Stomach (tissue), 4 donors: ENCODE measurements at regions not wholly inside any gene's neighbourhood (a gene's known extent, or its start where the extent isn't known, plus 50 kb on each side); places are given as distances from the start of the nearest gene placed in this dataset.

Experiments used
- CTCF ChIP-seq, 7 experiments: fragments of 450-650 bp in 4 of 7; fragments of 200-600 bp in 3 of 7; sonication (generic) in 3 of 7; IDR thresholded peaks; one replicate each; pipeline ENCODE4 v1.5.1; 2016 to 2019; ENCODE audit warnings: antibody characterized with exemption in 7 of 7, control low read depth in 2 of 7, mild to moderate bottlenecking in 1 of 7
- EP300 ChIP-seq: sonication (generic); formaldehyde crosslinking; IDR thresholded peaks from one replicate; pipeline ENCODE4 v1.6.1; 2017; ENCODE audit warnings: antibody characterized with exemption
- POLR2A ChIP-seq, 4 donors: fragments of 450-650 bp; IDR thresholded peaks; one replicate each; pipeline ENCODE4 v1.6.1; 2016; ENCODE audit warnings: antibody characterized with exemption in 4 of 4, control low read depth in 2 of 4, mild to moderate bottlenecking in 1 of 4, moderate library complexity in 1 of 4
- POLR2AphosphoS5 ChIP-seq, 3 donors: sonication (generic); formaldehyde crosslinking; IDR thresholded peaks; one replicate each; pipeline ENCODE4 v1.6.1; 2016; ENCODE audit warnings: antibody characterized with exemption in 3 of 3

GRCh38 chr7:70944516-70944915 is 187.4 kb upstream of the GALNT17 start:
- TF ChIP-seq CTCF (IDR thresholded peaks at IDR 0.05) (no peak), POLR2AphosphoS5 (IDR thresholded peaks at IDR 0.05) (no peak), POLR2A (IDR thresholded peaks at IDR 0.05) (no peak), EP300 (no peak)
